ENCODE measurements at regions not wholly inside any gene's neighbourhood (a gene's known extent, or its start where the extent isn't known, plus 50 kb on each side); places are given as distances from the start of the nearest gene placed in this dataset.

- TF ChIP-seq, protein P1, sequence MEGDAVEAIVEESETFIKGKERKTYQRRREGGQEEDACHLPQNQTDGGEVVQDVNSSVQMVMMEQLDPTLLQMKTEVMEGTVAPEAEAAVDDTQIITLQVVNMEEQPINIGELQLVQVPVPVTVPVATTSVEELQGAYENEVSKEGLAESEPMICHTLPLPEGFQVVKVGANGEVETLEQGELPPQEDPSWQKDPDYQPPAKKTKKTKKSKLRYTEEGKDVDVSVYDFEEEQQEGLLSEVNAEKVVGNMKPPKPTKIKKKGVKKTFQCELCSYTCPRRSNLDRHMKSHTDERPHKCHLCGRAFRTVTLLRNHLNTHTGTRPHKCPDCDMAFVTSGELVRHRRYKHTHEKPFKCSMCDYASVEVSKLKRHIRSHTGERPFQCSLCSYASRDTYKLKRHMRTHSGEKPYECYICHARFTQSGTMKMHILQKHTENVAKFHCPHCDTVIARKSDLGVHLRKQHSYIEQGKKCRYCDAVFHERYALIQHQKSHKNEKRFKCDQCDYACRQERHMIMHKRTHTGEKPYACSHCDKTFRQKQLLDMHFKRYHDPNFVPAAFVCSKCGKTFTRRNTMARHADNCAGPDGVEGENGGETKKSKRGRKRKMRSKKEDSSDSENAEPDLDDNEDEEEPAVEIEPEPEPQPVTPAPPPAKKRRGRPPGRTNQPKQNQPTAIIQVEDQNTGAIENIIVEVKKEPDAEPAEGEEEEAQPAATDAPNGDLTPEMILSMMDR (IDR thresholded peaks at IDR 0.05): no peak
- no peak for TF ChIP-seq POLR2AphosphoS5 (IDR thresholded peaks at IDR 0.05)
These were observed 742.9 kb upstream of the RAB6C start for GRCh38 chr2:129236601-129237000.

Data from prostate gland (tissue), 2 donors.